NOMO-1 treated with dmso at 0.1 percent for 144 hours (cell line): ENCODE measurements at regions not wholly inside any gene's neighbourhood (a gene's known extent, or its start where the extent isn't known, plus 50 kb on each side); places are given as distances from the start of the nearest gene placed in this dataset.

ENCODE experiments used
- DNase-seq: peaks from one replicate; lab custom pipeline; 2025; ENCODE audit not compliant: unreplicated experiment; lab: John Stamatoyannopoulos, UW

- no peak for DNase-seq
These were observed 102.3 kb upstream of the ESRRG start for GRCh38 chr1:216825557-216825956.

- no peak for DNase-seq
These were observed 101.3 kb upstream of the ESRRG start for GRCh38 chr1:216824511-216824910.

GRCh38 chr1:216823731-216824130, 100.5 kb upstream of the ESRRG start:
- no peak for DNase-seq

DNA sequence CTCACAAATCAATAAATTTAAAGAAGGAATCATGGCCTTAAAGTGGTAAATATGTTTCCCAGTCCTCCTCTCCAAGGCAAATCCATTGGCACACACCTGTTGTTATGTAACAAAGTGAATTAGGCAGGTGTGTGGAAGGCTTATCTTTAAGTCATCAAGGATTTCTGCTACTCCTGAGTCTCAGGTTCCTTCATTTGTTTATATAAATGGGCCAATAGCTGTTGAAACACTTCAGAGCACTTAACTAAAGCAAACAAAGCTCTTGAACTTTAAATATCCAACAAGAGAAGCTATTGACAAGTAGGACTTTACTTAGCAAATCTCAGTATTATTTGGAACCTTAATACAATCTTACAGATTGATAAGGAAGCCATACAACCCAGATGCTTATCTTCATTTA, 99.3 kb upstream of the ESRRG start:
- DNase-seq, result no peak

- no peak for DNase-seq
These were observed 97.1 kb upstream of the ESRRG start for GRCh38 chr1:216820345-216820744.

GRCh38 chr1:216818284-216818683, 95.1 kb upstream of the ESRRG start:
- DNase-seq, result no peak

DNA sequence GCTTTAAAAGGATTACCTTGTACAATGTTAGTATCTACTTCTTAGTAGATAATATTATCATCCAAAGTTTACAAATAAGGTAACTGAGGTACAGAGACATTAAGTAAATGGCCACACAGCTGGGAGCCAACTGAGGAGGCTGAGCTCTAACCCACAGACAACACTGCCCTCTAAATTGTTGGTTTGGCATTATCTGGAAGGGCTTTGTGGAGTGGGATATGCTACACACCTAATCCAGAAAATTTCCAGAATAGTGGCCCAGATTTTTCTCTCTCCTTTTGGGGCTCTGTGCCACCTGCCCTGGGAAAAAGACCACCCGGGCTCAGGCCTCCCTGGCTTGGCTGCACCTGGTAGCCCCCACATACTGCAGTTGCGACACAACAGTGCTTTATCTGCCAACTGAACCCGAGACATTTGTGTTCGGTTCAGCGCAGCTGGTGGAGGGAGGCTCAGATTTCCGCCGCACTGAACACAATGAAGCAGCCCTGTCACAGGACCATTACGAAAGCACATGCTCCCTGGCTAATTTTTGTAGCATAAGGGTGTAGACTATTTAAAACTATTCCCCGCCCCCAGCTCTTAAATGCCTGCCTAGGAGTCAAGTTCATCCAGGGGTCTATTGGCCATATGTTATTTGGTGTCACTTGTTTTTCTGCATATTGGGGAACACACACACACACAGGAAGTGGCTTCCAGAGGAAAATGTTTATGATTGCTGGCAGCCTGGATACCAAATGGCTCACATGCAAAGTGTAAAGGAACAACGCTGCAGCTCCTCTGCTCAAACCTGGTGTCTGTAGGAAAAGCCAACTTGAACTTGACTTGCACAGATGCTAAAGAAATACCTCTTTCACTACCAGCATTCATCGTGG, 92.3 kb upstream of the ESRRG start:
- no peak for DNase-seq

DNA sequence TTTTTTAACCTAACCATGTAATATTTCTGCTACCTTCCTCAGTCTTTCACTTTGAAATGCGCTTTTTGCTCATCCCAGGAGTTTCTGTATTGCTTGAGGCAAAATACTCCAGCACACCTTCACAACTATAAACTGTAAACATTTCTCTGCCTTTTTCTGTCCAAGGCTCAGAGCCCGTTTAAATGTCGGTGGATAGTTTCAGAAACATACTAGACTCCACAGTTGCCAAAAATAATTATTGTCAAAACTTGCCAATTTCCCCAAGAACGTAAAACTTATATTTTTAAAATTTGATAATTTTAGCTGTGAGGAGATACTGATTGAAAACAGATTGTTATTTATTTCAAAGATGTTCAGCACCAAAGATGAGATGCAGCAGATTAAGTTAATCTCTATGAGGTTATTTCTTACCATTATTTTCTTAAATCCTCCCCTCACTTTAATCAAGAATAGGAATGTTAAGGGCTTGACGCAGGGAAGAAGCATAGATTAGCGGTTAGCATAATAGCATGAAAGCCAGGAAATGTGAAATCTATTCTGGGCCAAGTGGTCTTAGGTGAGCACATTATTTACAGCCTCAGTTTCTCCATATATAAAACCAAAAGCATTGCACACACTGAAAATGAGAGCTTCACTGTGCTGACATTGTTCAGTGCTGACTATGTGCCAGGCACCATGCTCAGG, 91.5 kb upstream of the ESRRG start:
- DNase-seq, result no peak

DNA sequence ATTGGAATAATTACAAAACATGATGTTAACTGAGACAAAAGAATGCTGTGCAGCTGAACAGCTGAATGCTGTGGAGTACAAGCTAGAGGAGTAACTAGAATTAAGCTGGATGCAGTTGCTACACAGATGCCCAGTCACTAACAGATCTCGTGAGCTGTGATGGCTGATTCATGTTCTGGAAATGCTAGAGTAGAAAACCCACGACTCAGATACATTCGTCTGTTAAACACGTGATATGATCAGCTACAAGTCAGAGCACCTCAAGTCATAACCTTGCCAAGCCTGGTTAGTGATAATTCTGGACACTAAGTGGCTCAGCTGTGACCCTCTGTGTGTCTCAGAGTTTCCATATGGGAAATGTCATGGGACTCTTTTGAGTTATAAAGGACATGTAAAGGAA, 89.7 kb upstream of the ESRRG start:
- no peak for DNase-seq

DNA sequence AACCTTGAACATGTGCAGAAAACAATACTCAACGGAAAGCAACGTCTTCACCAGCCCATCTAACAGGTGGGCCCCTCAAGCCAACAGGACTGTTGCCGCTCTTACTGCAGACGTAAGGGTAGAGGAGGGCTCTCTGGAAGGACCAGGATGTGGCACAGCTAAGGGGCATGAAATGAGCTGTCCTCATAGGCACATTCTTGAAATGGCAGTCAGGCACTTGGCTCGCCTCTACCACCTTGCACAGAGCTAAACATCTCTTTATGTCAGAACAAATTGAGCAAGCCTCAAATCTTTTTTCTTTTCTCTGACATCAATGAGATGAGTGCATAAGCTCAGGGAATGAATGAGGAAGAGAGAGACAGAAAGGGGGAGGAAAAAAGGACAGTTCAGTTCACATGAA, 86.4 kb upstream of the ESRRG start:
- DNase-seq, result no peak

GRCh38 chr1:216807696-216808095, 84.5 kb upstream of the ESRRG start:
- DNase-seq, result no peak

GRCh38 chr1:216805953-216806352, 82.7 kb upstream of the ESRRG start:
- no peak for DNase-seq

DNA sequence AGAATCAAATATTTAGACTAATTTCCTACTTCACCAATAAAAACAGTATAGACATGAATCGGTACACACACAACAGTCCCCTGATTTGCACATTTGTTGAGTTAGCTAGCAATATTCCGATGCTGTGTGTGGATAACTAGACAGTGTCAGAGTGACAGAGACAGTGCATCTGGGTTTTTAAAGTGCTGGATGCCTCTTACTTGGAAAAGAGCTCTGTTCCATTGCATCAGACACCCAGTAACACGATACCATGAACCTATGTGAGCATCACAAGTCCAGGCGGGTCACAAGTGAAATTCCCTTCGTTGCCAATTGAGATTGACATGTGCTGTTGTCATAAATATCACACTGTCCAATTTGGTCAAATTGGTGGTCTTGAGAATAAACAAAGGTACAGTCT, 82.0 kb upstream of the ESRRG start:
- DNase-seq, result no peak

- DNase-seq, result no peak
These were observed 80.9 kb upstream of the ESRRG start for GRCh38 chr1:216804111-216804510.

- DNase-seq, result no peak
These were observed 71.4 kb upstream of the ESRRG start for GRCh38 chr1:216794586-216794985.

- DNase-seq, result no peak
These were observed 70.7 kb upstream of the ESRRG start for GRCh38 chr1:216793973-216794372.

- DNase-seq, result no peak
These were observed 70.1 kb upstream of the ESRRG start for GRCh38 chr1:216793303-216793702.

GRCh38 chr1:216788671-216789070, 65.4 kb upstream of the ESRRG start:
- no peak for DNase-seq

DNA sequence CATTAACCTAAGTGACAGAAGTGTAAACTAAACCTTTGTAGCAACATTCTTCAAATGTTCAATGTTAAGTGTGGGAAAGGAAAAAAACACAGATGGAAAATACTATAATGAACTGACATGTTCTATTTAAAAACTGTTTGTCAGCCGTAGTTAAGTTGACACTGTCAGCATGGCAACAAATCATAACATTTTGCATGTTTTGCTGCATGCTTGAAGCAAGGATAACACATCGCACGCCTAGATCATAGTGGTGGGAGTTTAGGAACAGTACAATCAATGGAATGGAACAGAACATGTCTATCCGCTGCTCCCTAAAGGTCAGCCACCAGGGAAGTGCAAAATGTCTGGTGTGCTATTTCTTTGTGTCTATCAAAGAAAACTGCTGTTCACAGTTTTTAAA, 62.5 kb upstream of the ESRRG start:
- DNase-seq, result no peak

DNA sequence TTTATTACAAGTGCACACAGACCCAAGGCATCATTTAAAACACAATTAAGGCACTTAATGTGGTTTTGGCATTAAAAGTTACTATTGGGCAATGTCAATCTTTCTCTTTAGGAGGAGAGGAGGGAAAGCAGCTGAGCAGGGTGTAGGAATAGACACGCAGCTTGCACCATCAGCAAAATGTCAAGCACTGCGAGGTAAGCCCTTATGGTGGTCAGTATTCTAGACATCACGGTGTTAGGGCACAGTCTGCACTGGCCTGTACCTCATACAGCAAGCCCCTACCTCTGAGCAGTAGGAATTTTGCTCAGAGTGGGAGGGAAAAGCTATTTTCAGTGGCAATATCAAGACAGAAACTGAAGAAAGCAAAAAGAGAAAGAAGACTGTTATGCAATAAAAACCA, 62.0 kb upstream of the ESRRG start:
- DNase-seq, result no peak

- no peak for DNase-seq
These were observed 56.5 kb upstream of the ESRRG start for GRCh38 chr1:216779686-216780085.

DNA sequence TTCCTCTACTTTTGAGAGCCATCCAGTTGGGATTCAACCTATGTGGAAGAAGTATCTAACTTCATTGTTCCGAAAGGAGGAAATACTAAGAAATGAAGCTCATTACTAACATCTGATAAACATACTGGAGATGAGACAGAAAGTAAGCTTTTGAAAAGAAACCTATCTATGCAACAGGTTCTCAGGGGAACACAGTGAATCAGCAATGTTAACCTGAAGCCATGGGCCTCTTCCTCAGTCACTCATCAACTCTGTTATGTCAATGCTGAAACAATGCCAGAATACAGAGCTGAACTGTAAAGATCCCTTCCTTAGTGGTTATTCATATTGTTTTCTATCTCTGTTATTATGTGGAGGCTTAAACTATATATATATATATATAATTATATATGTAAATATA, 55.5 kb upstream of the ESRRG start:
- no peak for DNase-seq

DNA sequence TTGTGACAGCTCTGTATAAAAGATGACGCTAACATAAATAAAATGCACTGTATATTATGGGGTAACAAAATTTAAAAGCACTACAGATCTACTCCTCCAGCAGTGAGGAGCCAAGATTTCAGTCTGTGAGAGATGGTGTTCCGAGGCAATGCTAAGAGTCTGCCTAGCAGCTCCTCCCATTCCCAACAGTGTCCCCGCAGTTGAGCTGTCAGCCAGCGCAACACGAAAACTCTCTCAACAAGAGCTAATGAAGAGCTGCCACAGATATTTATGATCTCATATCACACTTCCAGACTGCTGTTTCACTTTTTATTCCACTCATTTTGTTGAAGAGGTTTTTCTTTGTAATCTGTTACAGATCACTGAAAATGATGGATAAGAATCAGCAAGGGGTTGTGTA, 53.9 kb upstream of the ESRRG start:
- DNase-seq, result no peak
